ENCODE measurements at regions not wholly inside any gene's neighbourhood (a gene's known extent, or its start where the extent isn't known, plus 50 kb on each side); places are given as distances from the start of the nearest gene placed in this dataset.

DNA sequence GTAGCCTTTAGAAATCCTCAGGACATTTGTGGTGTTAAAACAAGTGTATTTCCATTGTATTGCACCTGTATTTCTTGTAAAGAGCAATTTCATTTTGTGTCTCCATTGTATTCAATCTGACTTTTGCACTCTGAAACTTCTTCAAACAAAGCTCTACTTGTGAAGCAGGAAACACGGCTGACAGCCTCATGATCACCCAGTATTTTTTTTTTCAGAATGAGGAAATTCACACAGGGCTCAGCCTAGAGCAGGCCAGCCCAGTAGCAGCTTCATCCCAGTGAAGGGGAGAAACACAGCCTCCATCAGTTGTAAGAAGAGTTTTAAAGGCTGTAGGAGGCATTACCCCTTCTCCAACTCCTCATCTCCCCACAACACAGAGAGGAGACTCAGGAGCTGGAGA lies 175.9 kb upstream of the KLHL29 start:
- TF ChIP-seq, protein P1, sequence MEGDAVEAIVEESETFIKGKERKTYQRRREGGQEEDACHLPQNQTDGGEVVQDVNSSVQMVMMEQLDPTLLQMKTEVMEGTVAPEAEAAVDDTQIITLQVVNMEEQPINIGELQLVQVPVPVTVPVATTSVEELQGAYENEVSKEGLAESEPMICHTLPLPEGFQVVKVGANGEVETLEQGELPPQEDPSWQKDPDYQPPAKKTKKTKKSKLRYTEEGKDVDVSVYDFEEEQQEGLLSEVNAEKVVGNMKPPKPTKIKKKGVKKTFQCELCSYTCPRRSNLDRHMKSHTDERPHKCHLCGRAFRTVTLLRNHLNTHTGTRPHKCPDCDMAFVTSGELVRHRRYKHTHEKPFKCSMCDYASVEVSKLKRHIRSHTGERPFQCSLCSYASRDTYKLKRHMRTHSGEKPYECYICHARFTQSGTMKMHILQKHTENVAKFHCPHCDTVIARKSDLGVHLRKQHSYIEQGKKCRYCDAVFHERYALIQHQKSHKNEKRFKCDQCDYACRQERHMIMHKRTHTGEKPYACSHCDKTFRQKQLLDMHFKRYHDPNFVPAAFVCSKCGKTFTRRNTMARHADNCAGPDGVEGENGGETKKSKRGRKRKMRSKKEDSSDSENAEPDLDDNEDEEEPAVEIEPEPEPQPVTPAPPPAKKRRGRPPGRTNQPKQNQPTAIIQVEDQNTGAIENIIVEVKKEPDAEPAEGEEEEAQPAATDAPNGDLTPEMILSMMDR (IDR thresholded peaks at IDR 0.05), result no peak
- TF ChIP-seq POLR2AphosphoS5 (IDR thresholded peaks at IDR 0.05; ENCODE audit: low read depth, low read length) (no peak), REST (IDR thresholded peaks at IDR 0.05; ENCODE audit: insufficient read depth in 1 of 2, low read depth in 2 of 2, low read length in 1 of 2) (no peak)

Measured in Panc1 (cell line).